H1 (cell line): ENCODE measurements at regions not wholly inside any gene's neighbourhood (a gene's known extent, or its start where the extent isn't known, plus 50 kb on each side); places are given as distances from the start of the nearest gene placed in this dataset.

Experiments used
- CHD1 ChIP-seq: IDR thresholded peaks from 2 replicates; pipeline ENCODE4 v1.6.1; 2012; ENCODE audit warnings: low read depth, low read length, improper control_type of control experiment
- CTCF ChIP-seq, 3 experiments: IDR thresholded peaks; 1 replicate in 2 of 3; 2 replicates in 1 of 3; pipeline versions ENCODE4 v1.5.1 to v1.6.1; 2011; ENCODE audit warnings: low read length in 3 of 3, mild to moderate bottlenecking in 3 of 3, inconsistent platforms in 2 of 3, low read depth in 1 of 3, moderate library complexity in 1 of 3; ENCODE audit not compliant: insufficient read depth in 1 of 3; ENCODE audit errors: control extremely low read depth in 1 of 3
- EP300 ChIP-seq, 2 experiments: IDR thresholded peaks; 1 replicate in 1 of 2; 2 replicates in 1 of 2; pipeline ENCODE4 v1.6.1; 2011 to 2012; ENCODE audit warnings: low read depth in 2 of 2, low read length in 2 of 2, mild to moderate bottlenecking in 2 of 2, borderline replicate concordance in 1 of 2, inconsistent platforms in 1 of 2, moderate library complexity in 1 of 2
- GTF2F1 ChIP-seq: IDR thresholded peaks from 2 replicates; pipeline ENCODE4 v1.6.1; 2012; ENCODE audit warnings: low read depth, low read length, improper control_type of control experiment, borderline replicate concordance
- HDAC2 ChIP-seq, 2 experiments: fragments of 300-600 bp in 1 of 2; sonication (generic) in 1 of 2; IDR thresholded peaks; 2 replicates each; pipeline ENCODE4 v1.6.1; 2011 to 2012; ENCODE audit warnings: low read depth in 2 of 2, low read length in 2 of 2, mild to moderate bottlenecking in 2 of 2, moderate library complexity in 2 of 2, borderline replicate concordance in 1 of 2, inconsistent platforms in 1 of 2
- MAFK ChIP-seq: IDR thresholded peaks from 2 replicates; pipeline ENCODE4 v1.6.1; 2012; ENCODE audit warnings: low read depth, mild to moderate bottlenecking, improper control_type of control experiment, low read length
- MAX ChIP-seq: IDR thresholded peaks from 2 replicates; pipeline ENCODE4 v1.6.1; 2012; ENCODE audit warnings: inconsistent platforms
- POLR2A ChIP-seq, 2 experiments: IDR thresholded peaks; 1 replicate in 1 of 2; 2 replicates in 1 of 2; pipeline ENCODE4 v1.6.1; 2011; ENCODE audit warnings: low read depth in 2 of 2, low read length in 2 of 2, mild to moderate bottlenecking in 2 of 2; ENCODE audit errors: control extremely low read depth in 1 of 2
- POLR2AphosphoS5 ChIP-seq: IDR thresholded peaks from 2 replicates; pipeline ENCODE4 v1.6.1; 2011; ENCODE audit warnings: low read depth, low read length
- RAD21 ChIP-seq, 2 experiments: IDR thresholded peaks in 1 of 2; conservative IDR thresholded peaks in 1 of 2; 2 replicates each; pipeline ENCODE4 v1.6.1; 2011; ENCODE audit warnings: low read depth in 2 of 2, low read length in 2 of 2, improper control_type of control experiment in 1 of 2, inconsistent platforms in 1 of 2, mild to moderate bottlenecking in 1 of 2, moderate library complexity in 1 of 2
- RBBP5 ChIP-seq: IDR thresholded peaks from 2 replicates; pipeline ENCODE4 v1.7.1; 2012; ENCODE audit warnings: low read depth, mild to moderate bottlenecking, inconsistent platforms, low read length, moderate library complexity, borderline replicate concordance
- ZNF274 ChIP-seq: IDR thresholded peaks from 2 replicates; pipeline ENCODE4 v1.7.0; 2012; ENCODE audit warnings: low read length, borderline replicate concordance; ENCODE audit errors: extremely low read depth

- no peak for TF ChIP-seq MAFK
- no peak for TF ChIP-seq POLR2A (IDR thresholded peaks at IDR 0.05; ENCODE audit: control extremely low read depth in 1 of 2, low read depth in 2 of 2, low read length in 2 of 2)
- TF ChIP-seq CHD1 = no peak
- TF ChIP-seq RAD21 (IDR thresholded peaks at IDR 0.05 in 1 of 2, conservative IDR thresholded peaks at IDR 0.05 in 1 of 2; ENCODE audit: low read depth in 2 of 2, low read length in 2 of 2) = no peak
- TF ChIP-seq RBBP5 = no peak
- TF ChIP-seq HDAC2 (IDR thresholded peaks at IDR 0.05; ENCODE audit: borderline replicate concordance in 1 of 2, low read depth in 2 of 2, low read length in 2 of 2) = no peak
- no peak for TF ChIP-seq MAX
- no peak for TF ChIP-seq CTCF (IDR thresholded peaks at IDR 0.05; ENCODE audit: control extremely low read depth in 1 of 3, insufficient read depth in 1 of 3, low read depth in 1 of 3, low read length in 3 of 3)
- TF ChIP-seq ZNF274 = no peak
- TF ChIP-seq POLR2AphosphoS5 = no peak
- no peak for TF ChIP-seq EP300 (IDR thresholded peaks at IDR 0.05; ENCODE audit: borderline replicate concordance in 1 of 2, low read depth in 2 of 2, low read length in 2 of 2)
- TF ChIP-seq GTF2F1 = no peak
Measured at GRCh38 chr3:162628531-162628930, 1131.9 kb downstream of the OTOL1 start.
